CD4-positive, alpha-beta T cell (primary cell): ENCODE measurements at regions not wholly inside any gene's neighbourhood (a gene's known extent, or its start where the extent isn't known, plus 50 kb on each side); places are given as distances from the start of the nearest gene placed in this dataset.

Source experiments
- ATAC-seq: fragments of 200-7000 bp; cut with Tn5 transposase; one replicate; pipeline ENCODE4 v1.10.0; 2022; ENCODE audit warnings: mild to moderate bottlenecking; ENCODE audit not compliant: poor library complexity
- CTCF ChIA-PET: fragments of 350-600 bp; sonication (Branson Sonifier 250); formaldehyde crosslinking; loops from one replicate; lab custom pipeline; 2021; ENCODE audit warnings: antibody characterized with exemption, inconsistent platforms; lab: Charles Lee
- POLR2A ChIA-PET: fragments of 350-600 bp; sonication (Branson Sonifier 250); formaldehyde crosslinking; loops from one replicate; lab custom pipeline; 2021; ENCODE audit warnings: antibody characterized with exemption, inconsistent platforms; lab: Charles Lee
- DNase-seq, 14 experiments: peaks; one replicate each; pipeline ENCODE4 v3.0.0-alpha.2; 2013 to 2020; ENCODE audit warnings: mixed read lengths in 2 of 14
- H3K27ac ChIP-seq, 2 donors: one replicate each; pipeline versions ENCODE4 v1.5.1 to v1.7.0; 2013; ENCODE audit warnings: low read length in 2 of 2, low read depth in 1 of 2, mild to moderate bottlenecking in 1 of 2
- H3K27me3 ChIP-seq, 2 experiments: 1 replicate in 1 of 2; 2 replicates in 1 of 2; pipeline versions ENCODE4 v1.6.1 to v1.7.0; 2013; ENCODE audit warnings: low read length in 2 of 2, control low read depth in 1 of 2, mild to moderate bottlenecking in 1 of 2, moderate library complexity in 1 of 2; ENCODE audit not compliant: insufficient read depth in 2 of 2, control insufficient read depth in 1 of 2
- H3K36me3 ChIP-seq: one replicate; pipeline ENCODE4 v1.6.1; 2013; ENCODE audit warnings: low read length, control low read depth; ENCODE audit not compliant: insufficient read depth
- H3K4me1 ChIP-seq: one replicate; pipeline ENCODE4 v1.6.1; 2013; ENCODE audit warnings: low read length, control low read depth; ENCODE audit not compliant: insufficient read depth
- H3K4me3 ChIP-seq: one replicate; pipeline ENCODE4 v1.5.1; 2013; ENCODE audit warnings: mild to moderate bottlenecking, low read length, moderate library complexity
- H3K9me3 ChIP-seq, 2 experiments: 1 replicate in 1 of 2; 2 replicates in 1 of 2; pipeline versions ENCODE4 v1.6.1 to v1.7.0; 2013; ENCODE audit warnings: low read length in 2 of 2, mild to moderate bottlenecking in 2 of 2, control low read depth in 1 of 2, moderate library complexity in 1 of 2; ENCODE audit not compliant: control insufficient read depth in 1 of 2, insufficient read depth in 1 of 2
- H3K27ac Mint-ChIP-seq: one replicate; pipeline ENCODE4 v1.8.0; 2020; ENCODE audit warnings: mixed read lengths
- H3K27me3 Mint-ChIP-seq: one replicate; pipeline ENCODE4 v1.8.0; 2021; ENCODE audit warnings: mixed read lengths
- H3K36me3 Mint-ChIP-seq: one replicate; pipeline ENCODE4 v1.8.0; 2021; ENCODE audit warnings: low read depth, mixed read lengths
- H3K4me1 Mint-ChIP-seq: one replicate; pipeline ENCODE4 v1.8.0; 2021; ENCODE audit warnings: low read depth, mixed read lengths
- H3K4me3 Mint-ChIP-seq: one replicate; pipeline ENCODE4 v1.8.0; 2020; ENCODE audit warnings: mild to moderate bottlenecking, mixed read lengths
- H3K9me3 Mint-ChIP-seq: one replicate; pipeline ENCODE4 v1.8.0; 2020; ENCODE audit warnings: mixed read lengths
- CTCF ChIP-seq: fragments of 200-600 bp; IDR thresholded peaks from one replicate; pipeline ENCODE4 v1.8.0; 2022; ENCODE audit warnings: antibody characterized with exemption, mild to moderate bottlenecking
- intact Hi-C, 2 experiments: fragments of 100-400 bp; cut with DNase I in 1 of 2; cut with micrococcal nuclease in 1 of 2; formaldehyde crosslinking; loops; one replicate each; pipeline versions ENCODE4 v1.15.1 to v1.9.0; 2023 to 2025; cut with DNase I, micrococcal nuclease

GRCh38 chr2:64716569-64716968 lies 62.9 kb upstream of the SERTAD2 start:
- Mint-ChIP-seq H3K4me3 (no peak overlapping the region), H3K9me3 (no peaks in the 10 kb centered on the region), H3K27me3 (no peaks in the 10 kb centered on the region), H3K27ac (no peak overlapping the region), H3K4me1 (peaks cover 14% of the 10 kb centered on the region), H3K36me3 (no peaks in the 10 kb centered on the region)
- no peak overlapping the region for H3K27ac ChIP-seq
- H3K27me3 ChIP-seq, result no peaks in the 10 kb centered on the region
- H3K4me1 ChIP-seq, result no peaks in the 10 kb centered on the region
- ChIA-PET CTCF (no interaction called here), POLR2A (interaction anchor here (1.2 kb wide), 1 partner anchor 50 kb away, joined by 4 read pairs; no protein-coding TSS in a partner anchor)
- H3K4me3 ChIP-seq, result no peak overlapping the region
- DNase-seq (no peak), ATAC-seq (no peak)
- H3K36me3 ChIP-seq, result no peaks in the 10 kb centered on the region
- no peaks in the 10 kb centered on the region for H3K9me3 ChIP-seq
- TF ChIP-seq CTCF, result no peak
- intact Hi-C loops, result no loop called here

- ATAC-seq (no peak), DNase-seq (no peak)
- H3K27me3 ChIP-seq, result no peaks in the 10 kb centered on the region
- H3K27ac Mint-ChIP-seq, result no peak overlapping the region
- H3K4me3 Mint-ChIP-seq, result no peak overlapping the region
- no peak for TF ChIP-seq CTCF
- H3K4me1 Mint-ChIP-seq, result peaks cover 8% of the 10 kb centered on the region
- intact Hi-C loops, result no loop called here
- no peaks in the 10 kb centered on the region for H3K4me1 ChIP-seq
- POLR2A ChIA-PET, result interaction anchor here (0.8 to 1.4 kb wide), 3 partner anchors 9 to 64 kb away, joined by 3 to 5 read pairs (median 5); no protein-coding TSS in a partner anchor
- H3K36me3 Mint-ChIP-seq, result no peaks in the 10 kb centered on the region
- no peak overlapping the region for H3K27ac ChIP-seq
- H3K36me3 ChIP-seq, result no peaks in the 10 kb centered on the region
- no peak overlapping the region for H3K4me3 ChIP-seq
- no peaks in the 10 kb centered on the region for H3K9me3 ChIP-seq
- no peaks in the 10 kb centered on the region for H3K27me3 Mint-ChIP-seq
- H3K9me3 Mint-ChIP-seq, result no peaks in the 10 kb centered on the region
- CTCF ChIA-PET, result no interaction called here
Measured at GRCh38 chr2:64718250-64718885, 64.7 kb upstream of the SERTAD2 start.

GRCh38 chr2:64720535-64721319 lies 67.0 kb upstream of the SERTAD2 start:
- Mint-ChIP-seq H3K9me3 (no peaks in the 10 kb centered on the region), H3K36me3 (no peaks in the 10 kb centered on the region), H3K27me3 (no peaks in the 10 kb centered on the region), H3K4me3 (peak overlapping the region; percentile 4), H3K27ac (no peak overlapping the region), H3K4me1 (peaks cover 8% of the 10 kb centered on the region)
- Histone ChIP-seq H3K36me3 (no peaks in the 10 kb centered on the region), H3K27ac (no peak overlapping the region), H3K27me3 (no peaks in the 10 kb centered on the region), H3K9me3 (no peaks in the 10 kb centered on the region), H3K4me3 (no peak overlapping the region), H3K4me1 (no peaks in the 10 kb centered on the region)
- ChIA-PET POLR2A (interaction anchor here (2.1 to 2.4 kb wide), 2 partner anchors 30 to 67 kb away, joined by 6 to 8 read pairs; partner anchors contain the start of gene SERTAD2), CTCF (interaction anchor here (0.6 kb wide), 1 partner anchor 24 kb away, joined by 3 read pairs; no protein-coding TSS in a partner anchor)
- TF ChIP-seq CTCF, result no peak
- intact Hi-C loops, result no loop called here
- DNase-seq, result no peak
- no peak for ATAC-seq
